ENCODE measurements at regions not wholly inside any gene's neighbourhood (a gene's known extent, or its start where the extent isn't known, plus 50 kb on each side); places are given as distances from the start of the nearest gene placed in this dataset.
"Not testable (repeated sequence)": the region's sequence is repeated elsewhere in the genome, so short reads cannot be mapped to it uniquely, and the experiment has no call there.

- DNase-seq (ENCODE audit: low spot score) = no peak
Observed at GRCh38 chr10:124214610-124215375, 121.4 kb upstream of the CHST15 start.

GRCh38 chr10:124213899-124214510 is 120.6 kb upstream of the CHST15 start:
- DNase-seq (ENCODE audit: low spot score) = no peak

GRCh38 chr10:124213471-124213870 is 120.1 kb upstream of the CHST15 start:
- DNase-seq (ENCODE audit: low spot score) = no peak

GRCh38 chr10:124212702-124213101 is 119.3 kb upstream of the CHST15 start:
- no peak for DNase-seq (ENCODE audit: low spot score)

GRCh38 chr10:124211921-124212320 is 118.5 kb upstream of the CHST15 start:
- peak; percentile 91 for DNase-seq (ENCODE audit: low spot score)

GRCh38 chr10:124210263-124210662 is 116.9 kb upstream of the CHST15 start:
- DNase-seq (ENCODE audit: low spot score) = no peak

- no peak for DNase-seq (ENCODE audit: low spot score)
Observed at GRCh38 chr10:124207391-124207790, 114.0 kb upstream of the CHST15 start.

GRCh38 chr10:124206616-124207015 is 113.2 kb upstream of the CHST15 start:
- no peak for DNase-seq (ENCODE audit: low spot score)

GRCh38 chr10:124205432-124205831 is 112.0 kb upstream of the CHST15 start:
- DNase-seq (ENCODE audit: low spot score) = no peak

- no peak for DNase-seq (ENCODE audit: low spot score)
Observed at GRCh38 chr10:124204726-124205125, 111.3 kb upstream of the CHST15 start.

- DNase-seq (ENCODE audit: low spot score) = no peak
Observed at GRCh38 chr10:124200011-124200410, 106.6 kb upstream of the CHST15 start.

GRCh38 chr10:124198871-124199270 is 105.5 kb upstream of the CHST15 start:
- no peak for DNase-seq (ENCODE audit: low spot score)

GRCh38 chr10:124198125-124198501 is 104.7 kb upstream of the CHST15 start:
- DNase-seq (ENCODE audit: low spot score) = no peak

GRCh38 chr10:124197371-124198124 is 104.2 kb upstream of the CHST15 start:
- DNase-seq (ENCODE audit: low spot score) = no peak

- no peak for DNase-seq (ENCODE audit: low spot score)
Observed at GRCh38 chr10:124196659-124197058, 103.3 kb upstream of the CHST15 start.

- DNase-seq (ENCODE audit: low spot score) = no peak
Observed at GRCh38 chr10:124194199-124194824, 100.9 kb upstream of the CHST15 start.

- no peak for DNase-seq (ENCODE audit: low spot score)
Observed at GRCh38 chr10:124193309-124193696, 99.9 kb upstream of the CHST15 start.

- DNase-seq (ENCODE audit: low spot score) = peak; percentile 58
Observed at GRCh38 chr10:124192664-124193308, 99.4 kb upstream of the CHST15 start.

- DNase-seq (ENCODE audit: low spot score) = not testable (repeated sequence)
Observed at GRCh38 chr10:124190476-124190875, 97.1 kb upstream of the CHST15 start.

GRCh38 chr10:124186956-124187355 is 93.6 kb upstream of the CHST15 start:
- no peak for DNase-seq (ENCODE audit: low spot score)

- DNase-seq (ENCODE audit: low spot score) = no peak
Observed at GRCh38 chr10:124185084-124185483, 91.7 kb upstream of the CHST15 start.

All from H4 (cell line).